ENCODE measurements at regions not wholly inside any gene's neighbourhood (a gene's known extent, or its start where the extent isn't known, plus 50 kb on each side); places are given as distances from the start of the nearest gene placed in this dataset.

DNA sequence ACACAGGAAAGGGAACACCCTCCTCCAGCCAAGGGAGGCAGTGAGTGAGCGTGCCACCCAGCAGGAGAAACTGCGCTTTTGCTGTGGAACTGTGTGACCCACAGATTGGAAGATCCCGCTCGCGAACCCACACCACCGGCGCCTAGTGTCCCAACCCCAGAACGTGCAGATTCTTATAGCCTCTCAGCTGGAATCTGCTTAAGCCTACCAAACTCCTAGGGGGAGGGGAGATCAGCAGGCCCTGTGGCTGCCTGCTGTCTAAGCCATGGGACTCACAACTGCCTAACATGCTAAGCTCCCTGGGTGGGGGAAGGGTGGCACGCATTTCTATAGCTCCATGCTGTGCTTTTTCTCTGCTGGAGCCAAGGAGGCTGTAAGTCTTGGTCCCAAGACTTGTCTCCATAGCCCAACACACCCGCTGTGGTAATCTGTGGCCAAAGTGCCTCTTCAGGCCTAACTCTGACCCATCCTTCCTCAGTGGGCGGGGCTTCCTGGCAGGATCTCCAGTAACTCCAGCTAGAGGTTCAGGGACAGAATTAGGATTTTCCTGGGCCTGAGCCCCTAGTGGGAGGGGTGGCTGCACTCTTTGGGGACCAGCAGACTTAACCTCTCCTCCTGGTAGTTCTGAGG lies 485.0 kb downstream of the TAF11L14 start:
- intact Hi-C loops (cut with DNase I), result no loop called here
- peak in 1 of 2 donors; percentile 61 for DNase-seq

GRCh38 chr5:18141222-18141621 lies 507.0 kb downstream of the TAF11L14 start:
- intact Hi-C loops (cut with DNase I), result no loop called here
- no peaks in the 10 kb centered on the region for H3K4me1 ChIP-seq (ENCODE audit: control insufficient read depth in 1 of 2, insufficient read depth in 2 of 2, low read length in 2 of 2)
- H3K36me3 ChIP-seq (ENCODE audit: control insufficient read depth in 1 of 2, insufficient read depth in 2 of 2, low read length in 1 of 2), result no peaks in the 10 kb centered on the region
- DNase-seq (no peak), ATAC-seq (ENCODE audit: low FRiP score) (no peak)
- no peak overlapping the region for H3K4me3 ChIP-seq (ENCODE audit: low read length in 2 of 2)
- no peaks in the 10 kb centered on the region for H3K27me3 ChIP-seq (ENCODE audit: control insufficient read depth in 1 of 2, insufficient read depth in 2 of 2, low read length in 1 of 2)
- no peak overlapping the region for H3K27ac ChIP-seq (ENCODE audit: low read depth in 1 of 2, low read length in 2 of 2)
- no peaks in the 10 kb centered on the region for H3K9me3 ChIP-seq (ENCODE audit: control insufficient read depth, low read length)

More for the DNA sequence above, 485.0 kb downstream of the TAF11L14 start:
- Histone ChIP-seq H3K9me3 (ENCODE audit: control insufficient read depth, low read length) (no peaks in the 10 kb centered on the region), H3K4me1 (ENCODE audit: control insufficient read depth in 1 of 2, insufficient read depth in 2 of 2, low read length in 2 of 2) (no peaks in the 10 kb centered on the region), H3K27ac (ENCODE audit: low read depth in 1 of 2, low read length in 2 of 2) (no peak overlapping the region), H3K27me3 (ENCODE audit: control insufficient read depth in 1 of 2, insufficient read depth in 2 of 2, low read length in 1 of 2) (no peaks in the 10 kb centered on the region), H3K4me3 (ENCODE audit: low read length in 2 of 2) (no peak overlapping the region), H3K36me3 (ENCODE audit: control insufficient read depth in 1 of 2, insufficient read depth in 2 of 2, low read length in 1 of 2) (no peaks in the 10 kb centered on the region)
- no peak for ATAC-seq (ENCODE audit: low FRiP score)
- 82 to 86% methylated on average over 11 of the region's 11 CpGs for WGBS, 2 donors

DNA sequence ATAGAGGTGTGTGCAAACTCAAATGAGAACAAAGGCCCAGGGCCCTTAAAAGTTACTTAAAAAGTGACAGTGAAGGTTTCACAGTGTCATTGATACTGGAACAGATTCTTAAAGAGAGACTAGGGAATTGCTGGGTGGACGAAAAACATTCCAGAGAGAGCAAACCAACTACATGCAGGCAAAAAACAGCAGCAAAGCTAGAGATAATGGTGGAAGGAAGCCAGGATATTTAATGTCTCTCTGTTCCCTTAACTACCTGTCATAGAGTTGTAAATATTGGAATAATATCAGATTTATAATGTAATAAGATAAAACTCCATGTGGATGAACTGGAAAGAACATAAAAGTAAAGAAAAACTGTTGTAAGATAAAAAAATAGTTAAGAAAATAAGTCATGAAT lies 508.6 kb downstream of the TAF11L14 start:
- Histone ChIP-seq H3K4me3 (ENCODE audit: low read length in 2 of 2) (no peak overlapping the region), H3K36me3 (ENCODE audit: control insufficient read depth in 1 of 2, insufficient read depth in 2 of 2, low read length in 1 of 2) (no peaks in the 10 kb centered on the region), H3K4me1 (ENCODE audit: control insufficient read depth in 1 of 2, insufficient read depth in 2 of 2, low read length in 2 of 2) (no peaks in the 10 kb centered on the region), H3K27ac (ENCODE audit: low read depth in 1 of 2, low read length in 2 of 2) (no peak overlapping the region), H3K9me3 (ENCODE audit: control insufficient read depth, low read length) (no peaks in the 10 kb centered on the region), H3K27me3 (ENCODE audit: control insufficient read depth in 1 of 2, insufficient read depth in 2 of 2, low read length in 1 of 2) (no peaks in the 10 kb centered on the region)
- WGBS, 2 donors, result 16 to 17% methylated on average over 1 of the region's 1 CpG
- no peak for ATAC-seq (ENCODE audit: low FRiP score)
- DNase-seq, result no peak
- intact Hi-C loops (cut with DNase I), result no loop called here

DNA sequence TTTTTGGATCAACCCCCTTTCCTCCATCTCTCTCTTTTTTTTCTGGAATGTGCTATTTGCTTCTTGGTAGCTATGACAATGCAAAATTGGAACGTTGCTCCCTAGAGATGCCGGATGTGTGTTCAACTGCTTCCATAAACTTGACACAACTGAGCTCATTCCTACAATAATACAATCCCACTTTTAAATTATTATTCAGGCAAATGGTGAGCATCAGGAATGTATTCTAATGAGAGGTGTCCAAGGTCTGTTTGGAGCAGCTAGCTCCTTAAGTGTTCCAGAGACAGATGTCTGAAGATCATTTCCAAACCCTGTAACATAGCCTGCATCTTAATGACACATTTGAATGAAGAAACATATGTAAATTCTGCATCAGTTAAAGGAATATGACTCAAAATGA lies 518.4 kb downstream of the TAF11L14 start:
- H3K27ac ChIP-seq (ENCODE audit: low read depth in 1 of 2, low read length in 2 of 2), result no peak overlapping the region
- H3K36me3 ChIP-seq (ENCODE audit: control insufficient read depth in 1 of 2, insufficient read depth in 2 of 2, low read length in 1 of 2), result no peaks in the 10 kb centered on the region
- H3K27me3 ChIP-seq (ENCODE audit: control insufficient read depth in 1 of 2, insufficient read depth in 2 of 2, low read length in 1 of 2), result no peaks in the 10 kb centered on the region
- DNase-seq, result no peak
- H3K4me1 ChIP-seq (ENCODE audit: control insufficient read depth in 1 of 2, insufficient read depth in 2 of 2, low read length in 2 of 2), result no peaks in the 10 kb centered on the region
- intact Hi-C loops (cut with DNase I), result no loop called here
- 46 to 53% methylated on average over 2 of the region's 2 CpGs for WGBS, 2 donors
- no peak for ATAC-seq (ENCODE audit: low FRiP score)
- no peaks in the 10 kb centered on the region for H3K9me3 ChIP-seq (ENCODE audit: control insufficient read depth, low read length)
- H3K4me3 ChIP-seq (ENCODE audit: low read length in 2 of 2), result no peak overlapping the region

- no peaks in the 10 kb centered on the region for H3K4me1 ChIP-seq (ENCODE audit: control insufficient read depth in 1 of 2, insufficient read depth in 2 of 2, low read length in 2 of 2)
- intact Hi-C loops (cut with DNase I), result no loop called here
- no peak overlapping the region for H3K27ac ChIP-seq (ENCODE audit: low read depth in 1 of 2, low read length in 2 of 2)
- DNase-seq (no peak), ATAC-seq (ENCODE audit: low FRiP score) (no peak)
- H3K9me3 ChIP-seq (ENCODE audit: control insufficient read depth, low read length), result peaks cover 4% of the 10 kb centered on the region
- H3K36me3 ChIP-seq (ENCODE audit: control insufficient read depth in 1 of 2, insufficient read depth in 2 of 2, low read length in 1 of 2), result no peaks in the 10 kb centered on the region
- no peaks in the 10 kb centered on the region for H3K27me3 ChIP-seq (ENCODE audit: control insufficient read depth in 1 of 2, insufficient read depth in 2 of 2, low read length in 1 of 2)
- H3K4me3 ChIP-seq (ENCODE audit: low read length in 2 of 2), result no peak overlapping the region
- 93 to 96% methylated on average over 2 of the region's 2 CpGs for WGBS, 2 donors
Observed at GRCh38 chr5:18158166-18158565, 523.9 kb downstream of the TAF11L14 start.

- no peak overlapping the region for H3K4me3 ChIP-seq (ENCODE audit: low read length in 2 of 2)
- H3K4me1 ChIP-seq (ENCODE audit: control insufficient read depth in 1 of 2, insufficient read depth in 2 of 2, low read length in 2 of 2), result no peaks in the 10 kb centered on the region
- H3K27ac ChIP-seq (ENCODE audit: low read depth in 1 of 2, low read length in 2 of 2), result no peak overlapping the region
- intact Hi-C loops (cut with DNase I), result no loop called here
- no peaks in the 10 kb centered on the region for H3K27me3 ChIP-seq (ENCODE audit: control insufficient read depth in 1 of 2, insufficient read depth in 2 of 2, low read length in 1 of 2)
- no peak for ATAC-seq (ENCODE audit: low FRiP score)
- H3K9me3 ChIP-seq (ENCODE audit: control insufficient read depth, low read length), result peaks cover 4% of the 10 kb centered on the region
- no peak for DNase-seq
- WGBS, 2 donors, result 65 to 67% methylated on average over 1 of the region's 1 CpG
- no peaks in the 10 kb centered on the region for H3K36me3 ChIP-seq (ENCODE audit: control insufficient read depth in 1 of 2, insufficient read depth in 2 of 2, low read length in 1 of 2)
Observed at GRCh38 chr5:18159331-18159730, 525.1 kb downstream of the TAF11L14 start.

GRCh38 chr5:18171684-18172083 lies 537.4 kb downstream of the TAF11L14 start:
- Histone ChIP-seq H3K36me3 (ENCODE audit: control insufficient read depth in 1 of 2, insufficient read depth in 2 of 2, low read length in 1 of 2) (no peaks in the 10 kb centered on the region), H3K27me3 (ENCODE audit: control insufficient read depth in 1 of 2, insufficient read depth in 2 of 2, low read length in 1 of 2) (no peaks in the 10 kb centered on the region), H3K27ac (ENCODE audit: low read depth in 1 of 2, low read length in 2 of 2) (no peak overlapping the region), H3K9me3 (ENCODE audit: control insufficient read depth, low read length) (no peaks in the 10 kb centered on the region), H3K4me1 (ENCODE audit: control insufficient read depth in 1 of 2, insufficient read depth in 2 of 2, low read length in 2 of 2) (no peaks in the 10 kb centered on the region), H3K4me3 (ENCODE audit: low read length in 2 of 2) (no peak overlapping the region)
- intact Hi-C loops (cut with DNase I), result no loop called here
- ATAC-seq (ENCODE audit: low FRiP score), result no peak
- WGBS, 2 donors, result 69 to 70% methylated on average over 3 of the region's 3 CpGs
- DNase-seq, result no peak

DNA sequence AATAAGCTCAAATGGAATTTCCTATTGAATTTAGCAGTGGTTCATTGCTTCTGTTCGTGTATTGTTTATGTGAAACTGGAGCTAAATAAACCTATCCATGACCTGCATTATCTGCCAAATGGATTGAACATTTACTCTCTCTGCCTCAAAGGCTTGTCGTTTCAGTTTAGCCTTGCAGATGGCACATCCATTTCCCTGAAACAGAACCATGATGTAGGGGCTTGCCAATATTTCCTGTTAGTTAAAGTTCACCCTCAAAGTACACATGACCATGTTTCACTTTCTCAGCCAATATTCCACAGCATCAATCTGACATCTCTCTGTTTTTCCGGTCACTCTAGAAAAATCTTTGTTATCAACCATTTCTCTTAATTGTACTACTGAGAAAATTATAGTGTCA lies 545.3 kb downstream of the TAF11L14 start:
- 63 to 69% methylated on average over 3 of the region's 3 CpGs for WGBS, 2 donors
- Histone ChIP-seq H3K27ac (ENCODE audit: low read depth in 1 of 2, low read length in 2 of 2) (no peak overlapping the region), H3K4me3 (ENCODE audit: low read length in 2 of 2) (no peak overlapping the region), H3K9me3 (ENCODE audit: control insufficient read depth, low read length) (no peaks in the 10 kb centered on the region), H3K4me1 (ENCODE audit: control insufficient read depth in 1 of 2, insufficient read depth in 2 of 2, low read length in 2 of 2) (no peaks in the 10 kb centered on the region), H3K36me3 (ENCODE audit: control insufficient read depth in 1 of 2, insufficient read depth in 2 of 2, low read length in 1 of 2) (no peaks in the 10 kb centered on the region), H3K27me3 (ENCODE audit: control insufficient read depth in 1 of 2, insufficient read depth in 2 of 2, low read length in 1 of 2) (no peaks in the 10 kb centered on the region)
- intact Hi-C loops (cut with DNase I), result no loop called here
- no peak for ATAC-seq (ENCODE audit: low FRiP score)
- DNase-seq, result no peak

DNA sequence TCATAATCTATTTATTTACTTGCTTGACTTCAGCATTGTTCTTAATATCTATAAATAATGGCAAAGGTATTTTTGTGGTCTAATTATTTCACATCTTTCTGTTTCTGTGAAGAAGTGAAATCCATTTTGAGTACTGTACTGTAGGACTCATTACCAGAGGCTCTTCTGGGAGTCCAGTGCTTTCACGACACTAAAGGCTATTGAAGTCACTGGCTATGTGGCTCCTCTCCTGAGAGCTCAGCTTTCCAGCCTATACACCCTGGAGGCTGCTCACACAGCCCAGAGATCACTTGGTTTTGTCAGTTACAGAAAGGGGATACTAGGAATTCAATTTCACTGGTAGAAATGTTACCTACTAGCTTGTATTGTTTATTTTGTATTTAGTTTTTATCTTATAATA lies 547.3 kb downstream of the TAF11L14 start:
- no peaks in the 10 kb centered on the region for H3K27me3 ChIP-seq (ENCODE audit: control insufficient read depth in 1 of 2, insufficient read depth in 2 of 2, low read length in 1 of 2)
- no peak for DNase-seq
- no peaks in the 10 kb centered on the region for H3K9me3 ChIP-seq (ENCODE audit: control insufficient read depth, low read length)
- intact Hi-C loops (cut with DNase I), result no loop called here
- H3K4me3 ChIP-seq (ENCODE audit: low read length in 2 of 2), result no peak overlapping the region
- WGBS, 2 donors, result 49 to 57% methylated on average over 1 of the region's 1 CpG
- no peak overlapping the region for H3K27ac ChIP-seq (ENCODE audit: low read depth in 1 of 2, low read length in 2 of 2)
- no peaks in the 10 kb centered on the region for H3K4me1 ChIP-seq (ENCODE audit: control insufficient read depth in 1 of 2, insufficient read depth in 2 of 2, low read length in 2 of 2)
- ATAC-seq (ENCODE audit: low FRiP score), result no peak
- H3K36me3 ChIP-seq (ENCODE audit: control insufficient read depth in 1 of 2, insufficient read depth in 2 of 2, low read length in 1 of 2), result no peaks in the 10 kb centered on the region

All from aorta (tissue), 5 donors.